Stimulated activated CD4-positive, alpha-beta T cell treated with anti-CD3 and anti-CD28 coated beads, TNF-alpha, amount 100 ng/mL, for 1 hour (primary cell): ENCODE measurements at regions not wholly inside any gene's neighbourhood (a gene's known extent, or its start where the extent isn't known, plus 50 kb on each side); places are given as distances from the start of the nearest gene placed in this dataset.

Experiments
- DNase-seq, 3 donors: peaks; one replicate each; pipeline ENCODE4 v3.0.0-alpha.2; 2020; ENCODE audit warnings: low read depth in 3 of 3, low spot score in 1 of 3

DNA sequence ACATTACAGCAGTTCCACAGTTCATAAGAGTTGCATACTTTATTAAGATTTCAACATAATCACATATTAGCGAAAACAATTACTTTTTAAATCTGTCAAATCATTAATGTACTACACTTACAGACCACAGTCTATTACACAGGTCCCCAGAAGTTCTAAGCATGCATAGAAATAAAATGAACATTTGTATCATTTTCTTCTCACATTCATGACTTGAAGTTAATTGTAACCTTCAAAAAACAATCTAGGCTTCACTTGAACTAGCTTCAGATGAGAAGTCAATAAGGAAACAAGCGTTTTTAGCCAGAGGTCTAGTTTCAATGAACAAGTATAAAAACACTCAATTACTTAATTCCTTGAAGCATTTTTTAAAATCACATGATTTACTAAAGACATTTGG lies 238.3 kb downstream of the HACE1 start:
- no peak for DNase-seq

DNA sequence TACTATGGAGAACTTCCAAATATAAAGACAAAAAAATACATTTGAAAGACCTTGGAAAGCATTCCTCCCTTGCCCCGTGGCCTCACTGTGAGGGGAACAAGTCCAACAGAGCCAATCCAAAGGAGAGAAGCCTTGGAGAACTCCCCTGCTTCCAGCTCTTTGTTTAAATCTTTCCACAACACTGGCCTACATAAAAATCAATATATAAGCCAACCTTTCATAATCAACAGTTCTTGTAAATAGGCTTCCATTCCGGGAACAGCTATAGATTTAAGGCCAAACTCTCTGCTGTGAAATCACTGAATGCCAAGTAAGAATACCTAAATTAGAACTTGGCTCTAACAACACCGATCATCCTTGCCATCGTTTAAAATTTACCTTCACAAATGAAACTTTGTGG lies 242.1 kb downstream of the HACE1 start:
- no peak for DNase-seq

DNA sequence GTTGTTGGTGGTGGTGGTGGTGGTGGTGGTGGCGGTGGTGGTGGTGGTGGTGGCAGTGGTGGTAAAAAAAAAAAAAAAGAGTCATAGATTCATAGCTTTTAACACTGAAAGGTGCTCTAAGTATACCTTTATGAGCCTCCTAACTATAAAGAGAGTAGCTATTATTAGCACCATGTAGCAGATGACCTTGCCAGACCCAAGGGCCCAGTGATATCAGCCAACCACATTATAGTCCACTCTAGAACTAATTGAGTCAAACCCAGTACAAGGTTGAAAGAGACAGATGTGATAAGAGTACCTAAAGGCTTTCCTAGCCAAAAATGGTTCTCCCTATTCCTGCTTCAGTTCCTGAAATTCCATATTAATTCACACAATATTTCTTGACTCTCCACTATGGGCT lies 245.3 kb downstream of the HACE1 start:
- no peak for DNase-seq

DNA sequence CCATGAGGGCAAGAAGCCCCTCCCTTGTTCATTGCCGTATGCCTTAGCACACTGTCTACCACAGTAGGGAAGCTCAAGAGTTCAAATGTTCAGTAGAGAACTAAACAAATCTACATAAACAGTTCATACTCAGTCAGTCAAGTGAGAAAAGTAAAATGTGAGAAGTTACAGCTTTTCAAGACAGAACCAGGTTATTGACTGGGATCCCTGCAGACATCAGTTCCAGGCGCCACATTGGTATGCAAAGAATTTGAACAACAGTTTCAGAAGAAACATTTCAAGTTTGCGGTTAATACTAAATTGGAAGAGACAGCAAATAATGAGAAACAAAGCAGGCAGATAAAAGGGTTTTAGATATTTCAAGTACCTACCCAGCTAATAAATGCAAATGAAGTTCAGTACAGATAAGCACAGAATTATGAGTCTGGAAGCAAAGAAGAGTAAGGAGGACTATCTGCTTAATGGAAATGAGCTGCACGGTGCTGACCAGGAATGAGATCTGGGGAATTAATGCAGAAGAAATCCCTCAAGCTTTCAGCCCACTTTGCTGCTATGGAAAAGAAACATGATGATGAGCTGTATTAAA lies 246.2 kb downstream of the HACE1 start:
- no peak for DNase-seq

DNA sequence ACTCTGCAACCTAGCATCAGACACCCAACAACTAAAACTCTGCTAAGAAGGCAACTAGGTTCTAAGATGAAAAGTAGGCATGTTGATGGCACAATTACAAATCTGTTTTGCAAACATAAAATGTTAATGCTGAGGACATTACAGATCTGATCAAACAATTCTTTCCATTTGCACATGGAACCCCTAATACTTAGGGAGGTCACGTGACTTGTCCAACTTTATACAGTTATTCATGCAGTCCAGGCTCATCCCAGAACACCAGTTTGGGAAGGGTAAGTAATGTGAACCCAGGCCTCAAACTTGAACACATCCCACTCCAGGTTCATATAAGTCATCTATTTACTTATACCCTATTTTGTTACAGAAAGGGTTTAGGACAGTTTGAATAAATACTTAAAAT lies 247.2 kb downstream of the HACE1 start:
- no peak for DNase-seq

DNA sequence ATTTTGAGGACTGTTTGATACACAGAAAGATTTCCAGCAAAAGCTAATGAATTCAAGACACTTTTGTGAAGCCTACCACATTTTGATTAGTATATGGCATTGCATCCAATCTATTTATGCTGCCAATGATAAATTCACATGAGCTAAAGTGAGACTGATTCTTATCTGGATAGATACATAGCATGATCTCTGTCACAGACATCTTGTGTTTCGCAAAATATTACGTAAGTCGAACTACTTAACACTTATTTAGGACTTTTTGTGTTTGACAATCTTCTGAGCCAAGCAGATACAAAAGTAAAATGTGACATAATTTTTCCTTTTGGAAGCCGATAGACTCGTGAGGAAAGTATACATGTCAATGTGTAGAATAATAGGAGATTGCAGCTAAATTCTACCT lies 251.6 kb downstream of the HACE1 start:
- DNase-seq: no peak

DNA sequence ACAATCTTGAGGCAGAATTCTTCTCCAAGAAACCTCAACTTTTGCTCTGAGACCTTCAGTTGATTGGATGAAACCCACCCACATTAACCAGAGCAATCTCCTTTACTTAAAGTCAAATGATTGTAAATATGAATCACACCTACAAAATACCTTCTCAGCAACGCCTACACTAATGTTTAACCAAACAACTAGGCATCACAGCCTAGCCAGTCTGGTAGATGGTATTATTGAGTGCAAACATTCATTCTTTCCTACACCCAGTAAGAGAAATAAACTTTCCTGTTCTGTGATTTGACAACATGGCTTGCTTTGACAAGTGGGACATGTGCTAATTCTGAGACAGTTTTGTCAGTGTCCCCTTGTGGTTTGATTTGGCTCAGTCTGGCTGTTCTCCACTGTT lies 252.2 kb downstream of the HACE1 start:
- no peak for DNase-seq

DNA sequence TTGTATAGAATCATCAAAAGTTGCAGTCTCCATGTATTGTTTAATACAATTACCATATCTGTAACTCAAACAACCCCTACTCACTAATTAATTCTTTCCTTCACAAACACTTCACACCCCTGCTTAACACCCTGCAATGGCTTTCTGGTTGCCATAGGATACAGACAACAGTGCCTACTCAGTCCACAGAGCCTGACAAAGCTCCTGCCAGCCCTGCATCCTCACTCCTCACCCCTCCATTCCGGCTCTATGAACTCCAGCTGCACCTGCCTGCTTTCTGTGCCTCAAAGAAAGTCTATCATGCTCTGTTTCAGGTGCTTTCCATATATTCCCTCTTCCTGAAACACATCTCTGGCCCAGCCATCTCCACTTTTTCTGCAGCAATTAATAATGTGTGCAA lies 253.4 kb downstream of the HACE1 start:
- DNase-seq: no peak

DNA sequence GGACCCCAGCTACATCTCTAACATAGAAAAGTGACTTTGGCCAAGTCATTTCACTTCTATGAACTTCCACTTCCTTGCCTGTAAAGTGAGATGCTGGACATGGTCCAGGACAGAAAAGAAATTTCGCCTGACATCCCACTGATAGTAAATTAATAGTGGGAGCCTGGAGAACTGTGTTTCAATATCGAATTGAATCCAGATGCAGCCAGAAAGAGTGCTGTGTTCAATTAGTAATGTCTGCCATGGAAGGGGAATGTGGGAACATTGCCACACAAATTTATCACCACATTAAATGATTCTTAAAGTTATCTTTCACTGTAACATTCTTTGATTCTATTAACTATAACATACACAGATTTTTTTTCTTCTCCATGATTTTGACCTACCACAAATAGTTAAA lies 255.0 kb downstream of the HACE1 start:
- DNase-seq: no peak

DNA sequence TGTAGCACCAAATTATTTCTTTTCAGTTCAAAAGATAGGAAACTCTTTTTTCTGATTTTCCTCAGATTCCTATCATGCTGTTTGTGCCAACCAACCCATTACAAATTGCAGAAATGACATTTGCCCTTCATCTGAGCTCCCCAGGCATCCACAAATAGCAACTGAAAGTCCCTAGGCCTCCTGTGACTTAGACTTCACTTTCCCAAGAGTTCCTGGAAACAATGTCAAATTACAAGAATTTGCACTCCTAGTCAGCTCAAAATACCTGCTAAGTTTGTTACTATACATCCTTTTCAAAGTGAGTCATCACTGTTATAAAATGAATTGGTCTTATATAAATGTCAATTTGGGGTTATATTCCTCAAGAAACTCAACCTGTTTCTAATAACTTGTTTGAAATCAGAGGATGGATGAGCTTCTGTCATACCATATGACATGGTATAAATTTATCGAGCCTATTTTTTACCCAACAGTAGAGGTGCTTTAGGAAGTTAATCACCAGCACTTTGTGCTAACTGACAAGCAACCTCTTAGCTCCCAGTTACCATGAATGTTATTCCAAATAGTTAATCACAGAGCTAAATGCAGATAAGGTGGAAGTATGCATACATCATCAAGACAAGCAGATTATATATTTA lies 256.5 kb downstream of the HACE1 start:
- DNase-seq: no peak

DNA sequence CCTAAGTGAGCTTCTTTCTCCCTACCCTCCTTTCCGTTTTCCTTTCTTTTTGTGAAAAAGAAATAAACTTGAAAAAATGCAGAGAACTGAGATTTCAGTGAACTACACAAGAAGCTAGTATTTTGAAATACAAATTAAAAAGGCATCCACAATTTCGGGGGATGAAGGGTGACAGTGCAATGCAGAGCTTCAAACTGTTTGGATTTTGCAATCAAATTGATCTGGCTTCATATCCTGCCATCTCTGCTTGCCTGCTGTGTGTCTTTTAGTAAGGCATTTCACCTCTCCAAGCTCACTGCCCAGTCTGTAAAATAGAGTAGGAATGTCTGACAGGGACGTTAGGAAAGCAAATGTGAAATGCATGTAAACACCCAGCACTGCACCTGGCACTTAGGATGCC lies 258.0 kb downstream of the HACE1 start:
- DNase-seq: no peak

DNA sequence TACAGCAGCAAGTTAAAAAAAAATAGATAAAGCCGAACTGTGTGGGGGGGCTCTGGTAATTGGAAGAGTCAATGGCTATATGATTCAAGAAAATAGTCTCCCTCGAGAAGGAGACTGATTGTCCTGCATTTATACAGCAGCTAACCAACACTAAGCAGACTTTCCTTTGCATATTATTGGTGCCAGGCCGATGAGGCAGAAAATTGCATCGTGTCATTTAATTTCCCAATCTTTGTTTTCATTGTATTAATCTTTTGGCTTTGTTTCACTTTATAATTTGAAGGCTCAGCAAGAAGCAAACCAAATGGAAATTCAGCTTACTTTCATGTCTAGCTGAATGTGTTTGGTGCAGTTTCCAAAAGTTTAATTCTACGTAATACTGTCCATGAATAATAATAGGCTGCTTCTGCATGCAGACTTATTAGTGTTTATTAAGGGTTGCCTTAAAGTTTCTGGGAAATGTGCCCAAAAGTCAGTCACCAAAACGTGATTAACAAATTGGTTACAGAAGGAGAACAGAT lies 258.5 kb downstream of the HACE1 start:
- no peak for DNase-seq

DNA sequence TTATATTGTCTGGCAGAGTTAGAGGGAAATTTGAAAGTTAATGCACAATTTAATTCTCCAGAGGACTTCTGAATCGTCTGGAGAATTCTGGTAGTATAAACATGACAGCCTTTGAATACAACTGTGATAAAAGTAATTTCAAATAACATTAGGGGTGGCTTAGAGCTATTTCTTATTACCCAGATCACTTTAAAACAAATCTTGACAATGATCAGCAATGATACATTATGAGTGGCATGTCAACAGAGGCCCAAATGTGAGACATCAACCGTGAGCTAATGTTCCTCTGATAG lies 259.1 kb downstream of the HACE1 start:
- no peak for DNase-seq

DNA sequence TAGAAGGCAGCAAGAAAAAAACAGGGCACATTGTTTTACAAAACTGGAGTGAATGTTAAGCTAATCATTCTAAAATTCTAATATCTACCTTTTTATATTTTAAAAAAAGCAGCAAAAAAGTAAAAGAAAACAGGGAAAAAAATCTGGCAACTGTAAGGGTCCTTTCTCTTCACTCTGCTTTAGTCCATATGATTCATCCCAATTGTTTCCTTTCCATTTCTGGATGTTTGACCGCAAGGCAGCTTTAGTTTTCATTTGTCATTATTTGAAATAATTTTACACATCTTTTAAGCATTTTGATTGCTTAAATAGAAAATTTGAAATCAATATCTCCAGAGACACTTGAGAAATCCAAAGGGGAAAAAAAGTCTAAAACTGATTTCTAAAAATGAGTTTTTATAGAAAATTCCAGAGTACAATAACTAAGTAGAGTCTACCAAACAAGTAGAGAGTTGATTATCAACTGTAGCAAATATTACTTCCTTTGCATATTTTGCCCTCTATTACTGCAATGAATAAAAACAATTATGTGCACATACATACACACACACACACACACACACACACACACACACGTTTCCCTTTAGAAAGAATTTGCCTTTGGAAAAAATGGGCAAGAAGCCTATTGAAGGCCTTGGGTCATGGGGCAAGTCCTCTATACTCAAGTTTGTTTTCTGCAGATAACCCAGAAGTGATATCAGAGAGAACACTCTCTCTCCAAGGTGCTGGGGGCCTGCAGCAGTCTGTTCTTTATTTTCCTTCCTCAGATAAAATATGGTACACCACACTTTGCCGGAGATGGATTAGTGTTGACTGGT lies 259.7 kb downstream of the HACE1 start:
- DNase-seq: no peak

DNA sequence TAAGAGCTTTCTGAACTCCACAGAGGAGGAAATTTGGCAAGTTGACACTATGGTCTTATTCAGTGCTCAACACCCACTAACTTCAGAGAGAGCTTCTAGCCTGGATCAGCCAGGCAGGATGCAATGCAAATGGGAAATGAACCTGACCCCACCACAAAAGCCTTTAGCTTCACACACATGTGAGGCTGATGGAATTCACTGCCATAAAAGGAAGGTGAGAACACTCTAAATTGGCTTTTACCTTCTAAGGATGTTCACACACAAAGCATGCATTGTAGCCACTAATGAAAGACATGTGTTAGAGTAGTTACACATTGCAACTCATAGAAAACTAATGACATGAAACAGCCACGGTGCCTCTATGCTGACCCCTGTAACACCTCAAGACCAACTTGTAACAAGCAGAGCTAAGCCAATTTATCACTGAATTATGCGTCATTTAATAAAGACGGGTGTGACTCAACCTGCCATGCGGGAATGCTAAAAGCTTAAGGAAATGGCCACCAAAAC lies 262.1 kb downstream of the HACE1 start:
- no peak for DNase-seq

DNA sequence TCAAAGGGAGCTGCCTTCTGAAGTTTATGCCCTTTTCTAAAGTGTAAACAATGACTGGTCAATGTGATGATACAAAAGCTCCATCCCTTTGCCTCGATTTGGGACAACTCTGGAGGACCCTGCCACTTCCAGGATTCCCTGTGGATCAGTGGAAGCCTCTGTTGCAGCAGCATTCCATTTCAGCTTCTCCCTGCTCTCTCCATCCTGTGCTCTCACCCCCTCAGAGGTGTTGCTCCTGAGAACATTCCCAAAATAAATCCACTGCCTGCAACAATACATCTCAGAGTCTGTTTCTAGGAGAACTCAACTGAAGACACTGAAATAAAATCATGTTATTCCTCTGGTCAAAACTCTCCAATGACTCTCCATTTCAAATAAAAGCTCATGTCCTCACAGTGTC lies 263.6 kb downstream of the HACE1 start:
- DNase-seq: no peak

DNA sequence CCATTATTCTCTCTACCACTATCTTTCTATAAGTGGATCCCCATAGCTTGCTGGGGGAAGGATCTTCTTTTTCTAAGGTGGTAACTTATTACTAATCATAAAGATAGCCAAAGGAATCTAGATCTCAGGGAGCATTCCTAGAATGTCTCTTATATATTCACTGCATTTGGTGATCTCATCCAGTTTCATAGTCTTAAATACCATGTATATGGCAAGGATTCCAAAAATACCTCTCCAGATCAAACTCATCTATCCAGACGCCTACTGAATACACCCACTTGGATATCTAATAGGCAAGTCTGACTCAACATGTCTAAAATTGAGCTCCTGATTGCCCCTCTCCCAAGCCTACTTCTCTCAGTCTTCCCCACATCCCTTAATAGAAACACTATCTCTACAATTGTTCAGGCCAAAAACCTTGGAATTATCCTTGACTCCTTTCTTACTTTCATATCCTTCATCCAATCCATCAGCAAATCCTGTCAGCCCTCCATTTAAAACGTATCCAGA lies 264.4 kb downstream of the HACE1 start:
- no peak for DNase-seq

DNA sequence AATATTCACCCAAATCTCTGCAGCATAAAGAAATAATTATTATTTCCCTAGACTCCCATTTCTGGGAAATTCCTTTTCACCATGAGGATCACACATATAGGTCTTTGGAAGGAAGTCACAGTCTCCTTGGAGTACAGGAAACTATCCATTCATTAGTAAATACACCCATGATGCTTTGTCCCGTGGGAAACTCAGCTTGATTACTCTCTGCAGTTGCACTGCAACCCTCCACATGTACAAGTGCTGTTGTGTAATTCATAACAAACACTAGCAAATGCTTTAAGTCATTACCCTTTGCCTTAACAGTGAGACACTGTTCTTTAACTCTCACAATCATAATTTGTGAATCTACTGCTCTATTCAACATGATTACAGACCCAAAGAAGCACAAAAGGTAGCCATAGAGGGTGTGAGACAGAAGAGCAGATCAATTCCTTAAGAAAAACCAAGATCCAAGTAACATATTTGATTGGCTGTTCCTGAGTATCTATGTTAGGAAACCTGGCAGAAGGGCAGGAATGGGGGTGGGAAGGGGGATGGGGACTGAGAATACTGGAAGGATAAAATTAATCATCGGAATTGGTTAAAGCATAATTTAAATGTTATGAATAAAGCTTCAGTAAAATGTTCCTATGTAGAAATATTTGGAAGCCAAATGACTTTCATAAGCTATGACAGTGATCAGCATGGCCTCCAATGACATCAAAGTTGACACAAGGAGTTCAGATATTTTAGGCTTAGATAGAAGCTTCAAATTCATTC lies 268.0 kb downstream of the HACE1 start:
- no peak for DNase-seq

DNA sequence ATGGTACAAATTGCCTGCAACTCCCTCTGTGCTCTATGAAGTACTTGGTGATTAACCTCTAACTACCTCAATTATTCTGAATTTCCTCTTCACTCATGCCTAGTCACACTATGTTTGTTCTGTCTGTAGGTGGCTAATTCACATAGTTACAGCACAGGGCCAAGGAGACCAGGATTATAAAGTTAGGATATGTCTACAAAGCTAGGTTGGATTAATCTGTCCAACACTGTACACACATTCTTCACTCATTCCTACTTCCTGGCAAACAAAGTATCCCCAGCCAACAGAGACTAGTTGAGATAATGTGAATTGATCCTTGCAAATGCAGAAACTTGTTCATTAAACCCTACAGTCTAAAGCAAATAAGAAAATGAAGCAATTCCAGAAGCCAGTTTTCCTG lies 269.8 kb downstream of the HACE1 start:
- no peak for DNase-seq

DNA sequence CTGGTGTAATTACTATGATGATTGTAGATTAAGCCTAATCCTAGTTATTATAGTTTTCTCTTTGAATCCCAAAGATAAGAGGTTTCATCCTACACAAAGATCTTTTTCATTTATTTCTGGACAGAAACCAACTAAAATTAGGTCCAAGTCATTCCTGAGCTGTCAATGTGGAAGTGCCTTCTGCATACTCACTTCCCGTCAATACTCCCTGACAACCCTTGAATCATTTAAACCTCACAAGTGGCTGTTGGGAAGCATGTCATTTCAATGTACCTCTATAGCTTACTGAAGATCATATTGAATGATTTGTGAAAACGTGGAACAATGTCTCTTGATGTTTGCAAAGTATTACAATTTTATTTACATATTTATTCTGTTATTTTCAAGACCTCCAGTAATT lies 274.1 kb downstream of the HACE1 start:
- DNase-seq: no peak

DNA sequence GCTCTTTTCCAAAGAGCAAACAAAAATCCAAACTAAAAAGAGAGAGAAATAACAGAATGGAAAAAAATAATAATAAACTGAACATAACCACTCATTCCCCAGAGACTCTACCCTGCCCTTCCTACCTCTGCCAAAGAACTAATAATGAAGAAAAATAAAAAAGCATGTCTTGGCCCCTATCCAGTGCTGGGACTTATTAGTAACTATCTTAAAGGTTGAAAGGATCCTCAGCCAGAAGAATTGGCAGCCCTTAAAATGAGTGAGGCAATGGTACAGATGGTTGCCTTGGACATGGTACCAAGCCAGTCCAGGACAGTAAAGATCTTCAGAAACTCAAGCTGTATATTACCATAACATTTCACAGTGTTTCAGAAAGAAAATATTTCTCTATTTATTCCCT lies 279.3 kb downstream of the HACE1 start:
- DNase-seq: no peak
